IMR-90 (cell line): ENCODE measurements at regions not wholly inside any gene's neighbourhood (a gene's known extent, or its start where the extent isn't known, plus 50 kb on each side); places are given as distances from the start of the nearest gene placed in this dataset.

Experiments used
- ATAC-seq: fragments of 200-7000 bp; cut with Tn5 transposase; 2 replicates; pipeline ENCODE4 v1.9.1; 2020; ENCODE audit warnings: low read depth, mild to moderate bottlenecking, moderate library complexity
- BruUV-seq: library from RNA; stranded (reverse); fragments of 400-500 nt; replicated peaks from 2 replicates; lab custom pipeline; 2021; lab: Mats Ljungman, UMichigan
- CTCF ChIA-PET: fragments of 300-600 bp; formaldehyde crosslinking; extraction: SDS; loops from one replicate; lab custom pipeline; 2021; ENCODE audit warnings: antibody characterized with exemption; lab: Yijun Ruan, JAX
- POLR2A ChIA-PET: fragments of 300-600 bp; sonication (Branson Sonifier 250); formaldehyde crosslinking; loops from one replicate; lab custom pipeline; 2022; ENCODE audit warnings: antibody characterized with exemption; ENCODE audit not compliant: unreplicated experiment; lab: Charles Lee
- DNase-seq: peaks from one replicate; pipeline ENCODE4 v3.0.0; 2013
- H2AFZ ChIP-seq: replicated peaks from 2 replicates; pipeline ENCODE3; 2013; ENCODE audit warnings: low read length, mild to moderate bottlenecking; ENCODE audit not compliant: poor library complexity
- H2AK5ac ChIP-seq: 2 replicates; pipeline ENCODE4 v1.6.1; 2013; ENCODE audit warnings: low read depth, low read length, inconsistent platforms
- H2AK9ac ChIP-seq: replicated peaks from 2 replicates; pipeline ENCODE3; 2013; ENCODE audit warnings: mild to moderate bottlenecking, low read depth, low read length, moderate library complexity; ENCODE audit not compliant: poor library complexity
- H2BK120ac ChIP-seq: 2 replicates; pipeline ENCODE4 v1.6.1; 2013; ENCODE audit warnings: low read depth, low read length, inconsistent platforms
- H2BK15ac ChIP-seq: 3 replicates; pipeline ENCODE4 v1.6.1; 2013; ENCODE audit warnings: low read depth, low read length, inconsistent platforms
- H2BK20ac ChIP-seq: 2 replicates; pipeline ENCODE4 v1.6.1; 2013; ENCODE audit warnings: low read depth, mild to moderate bottlenecking, inconsistent platforms, low read length, moderate library complexity
- H2BK5ac ChIP-seq: 2 replicates; pipeline ENCODE4 v1.6.1; 2013; ENCODE audit warnings: mild to moderate bottlenecking, low read depth, low read length, inconsistent platforms; ENCODE audit not compliant: poor library complexity, severe bottlenecking
- H3K14ac ChIP-seq: replicated peaks from 2 replicates; pipeline ENCODE4 v1.6.1; 2013; ENCODE audit warnings: low read depth, low read length, inconsistent platforms
- H3K18ac ChIP-seq: 2 replicates; pipeline ENCODE4 v1.6.1; 2013; ENCODE audit warnings: low read depth, low read length, control low read depth
- H3K23ac ChIP-seq: 2 replicates; pipeline ENCODE4 v1.6.1; 2013; ENCODE audit warnings: low read depth, low read length, inconsistent platforms
- H3K27ac ChIP-seq: 2 replicates; pipeline ENCODE4 v1.5.1; 2013; ENCODE audit warnings: mild to moderate bottlenecking, control low read depth, low read length; ENCODE audit not compliant: insufficient read depth
- H3K27me3 ChIP-seq: 2 replicates; pipeline ENCODE4 v1.6.1; 2013; ENCODE audit warnings: low read length; ENCODE audit not compliant: control insufficient read depth, insufficient read depth
- H3K36me3 ChIP-seq: 2 replicates; pipeline ENCODE4 v1.6.1; 2013; ENCODE audit warnings: low read length, mixed read lengths; ENCODE audit not compliant: control insufficient read depth, insufficient read depth
- H3K4ac ChIP-seq: 2 replicates; pipeline ENCODE4 v1.6.1; 2013; ENCODE audit warnings: low read depth, low read length, inconsistent platforms
- H3K4me1 ChIP-seq: 2 replicates; pipeline ENCODE4 v1.6.1; 2013; ENCODE audit warnings: low read length, mixed read lengths; ENCODE audit not compliant: control insufficient read depth, insufficient read depth
- H3K4me2 ChIP-seq: 2 replicates; pipeline ENCODE4 v1.6.1; 2013; ENCODE audit warnings: low read depth, mild to moderate bottlenecking, control low read depth, low read length, moderate library complexity
- H3K4me3 ChIP-seq: 2 replicates; pipeline ENCODE4 v1.5.1; 2013; ENCODE audit warnings: low read depth, mild to moderate bottlenecking, control low read depth, low read length, moderate library complexity; ENCODE audit not compliant: insufficient read depth
- H3K56ac ChIP-seq: 2 replicates; pipeline ENCODE4 v1.6.1; 2013; ENCODE audit warnings: low read length, inconsistent platforms; ENCODE audit not compliant: insufficient read depth; ENCODE audit errors: extremely low read depth
- H3K79me1 ChIP-seq, 2 experiments: 2 replicates each; pipeline ENCODE4 v1.6.1; 2013; ENCODE audit warnings: low read length in 2 of 2, inconsistent platforms in 1 of 2, low read depth in 1 of 2
- H3K9ac ChIP-seq: 2 replicates; pipeline ENCODE4 v1.6.1; 2013; ENCODE audit warnings: low read depth, low read length, control low read depth
- H3K9me1 ChIP-seq: 2 replicates; pipeline ENCODE4 v1.6.1; 2013; ENCODE audit warnings: low read length, inconsistent platforms; ENCODE audit not compliant: insufficient read depth
- H3K9me3 ChIP-seq: 2 replicates; pipeline ENCODE4 v1.6.1; 2013; ENCODE audit warnings: low read length; ENCODE audit not compliant: control insufficient read depth, insufficient read depth
- H4K20me1 ChIP-seq: 2 replicates; pipeline ENCODE4 v1.6.1; 2013; ENCODE audit warnings: low read length, inconsistent platforms; ENCODE audit not compliant: insufficient read depth
- H4K5ac ChIP-seq: 2 replicates; pipeline ENCODE4 v1.6.1; 2013; ENCODE audit warnings: mild to moderate bottlenecking, low read depth, low read length, control low read depth
- H4K8ac ChIP-seq, 2 experiments: 2 replicates each; pipeline ENCODE4 v1.6.1; 2013; ENCODE audit warnings: low read depth in 2 of 2, low read length in 2 of 2, control low read depth in 1 of 2, inconsistent platforms in 1 of 2
- H4K91ac ChIP-seq: 2 replicates; pipeline ENCODE4 v1.6.1; 2013; ENCODE audit warnings: low read depth, low read length, inconsistent platforms; ENCODE audit not compliant: insufficient read depth
- BHLHE40 ChIP-seq: fragments of 150-350 bp; IDR thresholded peaks from 2 replicates; pipeline ENCODE4 v1.6.1; 2016; ENCODE audit warnings: mild to moderate bottlenecking, low read depth, low read length
- CEBPB ChIP-seq: IDR thresholded peaks from 2 replicates; pipeline ENCODE4 v1.6.1; 2012; ENCODE audit warnings: low read depth, low read length, improper control_type of control experiment
- CHD1 ChIP-seq: IDR thresholded peaks from 2 replicates; pipeline ENCODE4 v1.6.1; 2012; ENCODE audit warnings: low read depth, low read length, improper control_type of control experiment
- ELK1 ChIP-seq: fragments of 150-350 bp; IDR thresholded peaks from 2 replicates; pipeline ENCODE4 v1.6.1; 2016; ENCODE audit warnings: low read depth, mild to moderate bottlenecking, low read length, moderate library complexity, borderline replicate concordance
- FOS ChIP-seq: fragments of 150-350 bp; IDR thresholded peaks from 2 replicates; pipeline ENCODE4 v1.6.1; 2016; ENCODE audit warnings: low read depth, low read length
- MAFK ChIP-seq: IDR thresholded peaks from 2 replicates; pipeline ENCODE4 v1.6.1; 2012; ENCODE audit warnings: low read depth, low read length, improper control_type of control experiment
- MAZ ChIP-seq: IDR thresholded peaks from 2 replicates; pipeline ENCODE4 v1.6.1; 2012; ENCODE audit warnings: low read depth, mild to moderate bottlenecking, low read length, improper control_type of control experiment, moderate library complexity, borderline replicate concordance
- MXI1 ChIP-seq: IDR thresholded peaks from 2 replicates; pipeline ENCODE4 v1.6.1; 2012; ENCODE audit warnings: low read depth, mild to moderate bottlenecking, low read length, moderate library complexity, borderline replicate concordance
- NFE2L2 ChIP-seq: fragments of 150-350 bp; IDR thresholded peaks from 2 replicates; pipeline ENCODE4 v1.6.1; 2016; ENCODE audit warnings: low read depth, mild to moderate bottlenecking, low read length
- POLR2A ChIP-seq: IDR thresholded peaks from 2 replicates; pipeline ENCODE4 v1.6.1; 2012; ENCODE audit warnings: mild to moderate bottlenecking, low read depth, low read length
- RAD21 ChIP-seq: IDR thresholded peaks from 2 replicates; pipeline ENCODE4 v1.6.1; 2012; ENCODE audit warnings: low read length, improper control_type of control experiment
- RCOR1 ChIP-seq: IDR thresholded peaks from 2 replicates; pipeline ENCODE4 v1.6.1; 2012; ENCODE audit warnings: mild to moderate bottlenecking, low read length, improper control_type of control experiment; ENCODE audit not compliant: insufficient replicate concordance
- RFX5 ChIP-seq: IDR thresholded peaks from 2 replicates; pipeline ENCODE4 v1.8.0; 2012; ENCODE audit warnings: low read depth, mild to moderate bottlenecking, low read length, moderate library complexity
- SMC3 ChIP-seq: fragments of 150-350 bp; IDR thresholded peaks from 2 replicates; pipeline ENCODE4 v1.6.1; 2016; ENCODE audit warnings: low read depth, mild to moderate bottlenecking, antibody characterized with exemption, low read length, moderate library complexity
- USF2 ChIP-seq: fragments of 150-350 bp; IDR thresholded peaks from 2 replicates; pipeline ENCODE4 v1.6.1; 2017; ENCODE audit warnings: mild to moderate bottlenecking, antibody characterized with exemption, low read length, low read depth
- WGBS, 2 experiments: methylation state at CpG; one replicate each; pipeline versions ENCODE4 v1.1.5 to v1.1.7; 2013; ENCODE audit warnings: missing lambda C conversion rate in 2 of 2; ENCODE audit not compliant: insufficient read length in 1 of 2; ENCODE audit errors: extremely low coverage in 2 of 2; 5-methylcytosine and 5-hydroxymethylcytosine counted together
- dilution Hi-C: fragments of 300-500 bp; cut with HindIII; formaldehyde crosslinking; loops from one replicate; pipeline ENCODE4 v1.14.3; 2018; ENCODE audit warnings: low sequenced_read_pairs; ENCODE audit not compliant: unreplicated experiment
- in situ Hi-C: fragments of 300-500 bp; cut with MboI; formaldehyde crosslinking; loops from 3 replicates; pipeline ENCODE4 v1.14.3; 2019; ENCODE audit warnings: low sequenced_read_pairs, inconsistent platforms, mixed read lengths
- intact Hi-C: fragments of 100-400 bp; cut with micrococcal nuclease; formaldehyde crosslinking; loops from 2 replicates; pipeline ENCODE4 v1.10.0; 2022

- ATAC-seq = no peak
- H4K5ac ChIP-seq = no peak overlapping the region
These were observed 57.3 kb downstream of the CTSL start for GRCh38 chr9:87783180-87783579.

More at GRCh38 chr9:87783180-87783579, 57.3 kb downstream of the CTSL start:
- H3K9me1 ChIP-seq = no peaks in the 10 kb centered on the region
- no peak overlapping the region for H3K27ac ChIP-seq
- no CpG with 5 or more reads among the region's 4 CpGs for WGBS, 2 experiments
- dilution Hi-C loops = no loop called here
- no peak overlapping the region for H3K14ac ChIP-seq
- no peaks in the 10 kb centered on the region for H3K9me3 ChIP-seq
- in situ Hi-C loops = no loop called here
- DNase-seq = no peak
- no peak overlapping the region for H3K9ac ChIP-seq
- H3K23ac ChIP-seq = no peak overlapping the region
- H3K56ac ChIP-seq = no peak overlapping the region
- CTCF ChIA-PET = no interaction called here
- BruUV-seq = no TSS peak
- no peak overlapping the region for H4K8ac ChIP-seq
- no peak overlapping the region for H2AFZ ChIP-seq
- no peak overlapping the region for H4K91ac ChIP-seq
- H3K18ac ChIP-seq = no peak overlapping the region
- H4K20me1 ChIP-seq = no peaks in the 10 kb centered on the region; the same call in 1 of the 2 replicates
- POLR2A ChIA-PET = no interaction called here
- no peak overlapping the region for H2AK9ac ChIP-seq
- no peak overlapping the region for H2BK5ac ChIP-seq
- intact Hi-C loops = no loop called here
- H3K4me2 ChIP-seq = no peak overlapping the region
- H3K79me1 ChIP-seq = no peaks in the 10 kb centered on the region
- no peaks in the 10 kb centered on the region for H3K4me1 ChIP-seq
- TF ChIP-seq RFX5 (no peak), POLR2A (no peak), MAZ (no peak), MAFK (no peak), NFE2L2 (no peak), SMC3 (no peak), BHLHE40 (no peak), RCOR1 (no peak), RAD21 (no peak), ELK1 (no peak), MXI1 (no peak), USF2 (no peak), FOS (no peak), CEBPB (no peak), CHD1 (no peak)
- H2AK5ac ChIP-seq = no peak overlapping the region
- no peak overlapping the region for H3K4ac ChIP-seq
- peaks cover 3% of the 10 kb centered on the region for H3K27me3 ChIP-seq
- H2BK120ac ChIP-seq = no peak overlapping the region
- no peak overlapping the region for H2BK15ac ChIP-seq
- H2BK20ac ChIP-seq = no peak overlapping the region
- no peaks in the 10 kb centered on the region for H3K36me3 ChIP-seq
- H3K4me3 ChIP-seq = no peak overlapping the region
